ENCODE measurements at regions not wholly inside any gene's neighbourhood (a gene's known extent, or its start where the extent isn't known, plus 50 kb on each side); places are given as distances from the start of the nearest gene placed in this dataset.

DNA sequence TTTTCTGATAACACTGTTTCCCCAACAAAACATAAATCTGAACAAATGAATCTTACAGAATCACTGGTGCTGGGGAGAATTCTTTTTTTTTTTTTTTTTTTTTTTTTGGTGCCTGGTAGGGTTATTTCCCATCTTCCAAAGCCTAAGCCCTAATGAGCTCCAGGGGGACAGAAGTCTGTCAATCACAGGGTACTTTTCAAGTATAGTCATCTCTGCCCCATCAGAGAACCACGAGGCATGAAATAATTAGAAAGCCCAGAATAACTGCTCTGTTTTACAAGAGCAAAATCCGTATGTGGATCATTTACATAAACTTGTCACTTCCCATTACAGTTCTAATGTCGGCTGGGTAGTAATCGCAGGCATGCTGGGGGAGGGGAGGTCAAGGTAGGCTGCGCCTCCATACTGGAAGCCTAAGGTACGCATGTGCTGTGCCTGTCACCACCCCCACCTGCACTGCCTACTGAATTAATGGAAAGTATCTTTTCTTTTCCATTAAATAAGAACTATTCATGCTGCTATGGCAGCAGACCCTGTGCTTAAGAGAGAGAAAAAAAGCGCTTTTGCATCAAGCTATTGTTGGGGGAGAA lies 164.7 kb upstream of the LEF1 start:
- Histone ChIP-seq H3K9ac (ENCODE audit: low read length) (no peak overlapping the region), H3K4me3 (ENCODE audit: insufficient read depth, low read length, poor library complexity, severe bottlenecking) (no peak overlapping the region), H3K4me2 (ENCODE audit: low read depth, low read length, poor library complexity, severe bottlenecking) (no peak overlapping the region), H3K27ac (ENCODE audit: low read depth, low read length) (no peak overlapping the region), H3K9me3 (ENCODE audit: insufficient read depth, low read length) (no peaks in the 10 kb centered on the region), H3K27me3 (ENCODE audit: low read length) (no peaks in the 10 kb centered on the region), H3F3A (ENCODE audit: insufficient read depth) (no peaks in the 10 kb centered on the region), H3K36me3 (ENCODE audit: low read length) (no peaks in the 10 kb centered on the region), H2AFZ (ENCODE audit: low read depth, low read length, severe bottlenecking) (no peak overlapping the region), H3K79me2 (ENCODE audit: insufficient read depth, low read length) (no peaks in the 10 kb centered on the region), H3K9me2 (replicated peaks; ENCODE audit: insufficient read depth, low read length) (no peaks in the 10 kb centered on the region), H4K20me1 (ENCODE audit: low read depth, low read length) (no peaks in the 10 kb centered on the region)
- TF ChIP-seq EZH2phosphoT487 (conservative IDR thresholded peaks at IDR 0.05; ENCODE audit: low read length) (no peak), CTCF (IDR thresholded peaks at IDR 0.05; ENCODE audit: insufficient read depth, low read length, poor library complexity, severe bottlenecking) (no peak)

GRCh38 chr4:108331905-108332632 lies 163.3 kb upstream of the LEF1 start:
- Histone ChIP-seq H3K4me2 (ENCODE audit: low read depth, low read length, poor library complexity, severe bottlenecking) (no peak overlapping the region), H4K20me1 (ENCODE audit: low read depth, low read length) (no peaks in the 10 kb centered on the region), H3K9me3 (ENCODE audit: insufficient read depth, low read length) (no peaks in the 10 kb centered on the region), H3F3A (ENCODE audit: insufficient read depth) (no peaks in the 10 kb centered on the region), H3K4me3 (ENCODE audit: insufficient read depth, low read length, poor library complexity, severe bottlenecking) (no peak overlapping the region), H3K9ac (ENCODE audit: low read length) (no peak overlapping the region), H3K9me2 (replicated peaks; ENCODE audit: insufficient read depth, low read length) (no peaks in the 10 kb centered on the region), H3K27me3 (ENCODE audit: low read length) (no peaks in the 10 kb centered on the region), H3K79me2 (ENCODE audit: insufficient read depth, low read length) (no peaks in the 10 kb centered on the region), H3K27ac (ENCODE audit: low read depth, low read length) (no peak overlapping the region), H3K36me3 (ENCODE audit: low read length) (no peaks in the 10 kb centered on the region), H2AFZ (ENCODE audit: low read depth, low read length, severe bottlenecking) (no peak overlapping the region)
- TF ChIP-seq EZH2phosphoT487 (conservative IDR thresholded peaks at IDR 0.05; ENCODE audit: low read length) (no peak), CTCF (IDR thresholded peaks at IDR 0.05; ENCODE audit: insufficient read depth, low read length, poor library complexity, severe bottlenecking) (no peak)

DNA sequence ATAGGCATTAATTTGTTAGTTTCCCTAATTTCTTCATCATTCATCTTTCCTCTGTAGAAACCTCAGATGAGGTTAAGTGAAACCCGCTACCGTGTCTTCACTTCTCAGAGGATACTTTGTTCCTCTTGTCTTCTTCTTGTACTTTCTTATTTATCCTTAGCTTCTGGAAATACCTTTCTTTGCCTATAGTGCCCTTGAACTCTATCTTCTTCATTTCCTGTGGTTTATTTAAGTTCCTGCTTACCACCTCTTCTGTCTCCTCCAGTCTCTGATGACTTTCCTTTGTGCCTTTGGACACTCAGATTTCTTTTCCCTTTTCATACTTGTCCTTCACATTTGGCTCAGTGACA lies 159.6 kb upstream of the LEF1 start:
- Histone ChIP-seq H3F3A (ENCODE audit: insufficient read depth) (no peaks in the 10 kb centered on the region), H3K36me3 (ENCODE audit: low read length) (no peaks in the 10 kb centered on the region), H3K9me2 (replicated peaks; ENCODE audit: insufficient read depth, low read length) (no peaks in the 10 kb centered on the region), H4K20me1 (ENCODE audit: low read depth, low read length) (no peaks in the 10 kb centered on the region), H3K9ac (ENCODE audit: low read length) (no peak overlapping the region), H3K79me2 (ENCODE audit: insufficient read depth, low read length) (no peaks in the 10 kb centered on the region), H3K27ac (ENCODE audit: low read depth, low read length) (no peak overlapping the region), H3K4me3 (ENCODE audit: insufficient read depth, low read length, poor library complexity, severe bottlenecking) (no peak overlapping the region), H2AFZ (ENCODE audit: low read depth, low read length, severe bottlenecking) (no peak overlapping the region), H3K9me3 (ENCODE audit: insufficient read depth, low read length) (no peaks in the 10 kb centered on the region), H3K4me2 (ENCODE audit: low read depth, low read length, poor library complexity, severe bottlenecking) (no peak overlapping the region), H3K27me3 (ENCODE audit: low read length) (no peaks in the 10 kb centered on the region)
- no peak for TF ChIP-seq EZH2phosphoT487 (conservative IDR thresholded peaks at IDR 0.05; ENCODE audit: low read length)
- TF ChIP-seq CTCF (IDR thresholded peaks at IDR 0.05; ENCODE audit: insufficient read depth, low read length, poor library complexity, severe bottlenecking) = no peak

Measured in SU-DHL-6 (cell line).